Esophagus (tissue), 2 donors: ENCODE measurements at regions not wholly inside any gene's neighbourhood (a gene's known extent, or its start where the extent isn't known, plus 50 kb on each side); places are given as distances from the start of the nearest gene placed in this dataset.
"Not testable (repeated sequence)": the region's sequence is repeated elsewhere in the genome, so short reads cannot be mapped to it uniquely, and the experiment has no call there.

Experiments used
- H3K27ac ChIP-seq, 2 donors: one replicate each; pipeline ENCODE4 v1.5.1; 2013; ENCODE audit warnings: low read depth in 2 of 2, mild to moderate bottlenecking in 2 of 2, inconsistent platforms in 1 of 2, low read length in 1 of 2, moderate library complexity in 1 of 2
- H3K27me3 ChIP-seq, 2 donors: one replicate each; pipeline ENCODE4 v1.6.1; 2013; ENCODE audit warnings: low read length in 2 of 2, control low read depth in 1 of 2, mild to moderate bottlenecking in 1 of 2; ENCODE audit not compliant: insufficient read depth in 2 of 2, control insufficient read depth in 1 of 2
- H3K36me3 ChIP-seq, 2 donors: one replicate each; pipeline ENCODE4 v1.6.1; 2013; ENCODE audit warnings: low read length in 1 of 2; ENCODE audit not compliant: control insufficient read depth in 2 of 2, insufficient read depth in 2 of 2
- H3K4me1 ChIP-seq, 2 donors: one replicate each; pipeline ENCODE4 v1.6.1; 2013; ENCODE audit warnings: low read length in 1 of 2; ENCODE audit not compliant: control insufficient read depth in 2 of 2, insufficient read depth in 2 of 2
- H3K4me3 ChIP-seq, 2 donors: one replicate each; pipeline ENCODE4 v1.5.1; 2013; ENCODE audit warnings: low read length in 2 of 2, mild to moderate bottlenecking in 2 of 2, low read depth in 1 of 2, moderate library complexity in 1 of 2
- H3K9me3 ChIP-seq, 2 donors: one replicate each; pipeline ENCODE4 v1.6.1; 2013; ENCODE audit warnings: mild to moderate bottlenecking in 2 of 2, low read depth in 1 of 2, low read length in 1 of 2, moderate library complexity in 1 of 2; ENCODE audit not compliant: control insufficient read depth in 2 of 2, insufficient read depth in 1 of 2
- WGBS, 2 donors: extraction: QIAGEN DNeasy Blood & Tissue Kit; methylation state at CpG; one replicate each; pipeline ENCODE4 v1.1.7; 2013; 5-methylcytosine and 5-hydroxymethylcytosine counted together
- donor health status: healthy with polysubstance abuse.
- donor health status: Bipolar disorder and iron deficiency.

GRCh38 chr3:153980252-153980590 is 141.0 kb upstream of the ARHGEF26 start:
- no peaks in the 10 kb centered on the region for H3K27me3 ChIP-seq
- WGBS, 2 donors, result 63 to 73% methylated on average over 4 of the region's 4 CpGs
- H3K4me1 ChIP-seq, result peaks cover 1 to 3% of the 10 kb centered on the region in 2 donors
- H3K9me3 ChIP-seq, result no peaks in the 10 kb centered on the region
- H3K36me3 ChIP-seq, result no peaks in the 10 kb centered on the region
- H3K4me3 ChIP-seq, result peak overlapping the region; percentile 50 to 60
- H3K27ac ChIP-seq, result peak overlapping the region; percentile 90 to 94

DNA sequence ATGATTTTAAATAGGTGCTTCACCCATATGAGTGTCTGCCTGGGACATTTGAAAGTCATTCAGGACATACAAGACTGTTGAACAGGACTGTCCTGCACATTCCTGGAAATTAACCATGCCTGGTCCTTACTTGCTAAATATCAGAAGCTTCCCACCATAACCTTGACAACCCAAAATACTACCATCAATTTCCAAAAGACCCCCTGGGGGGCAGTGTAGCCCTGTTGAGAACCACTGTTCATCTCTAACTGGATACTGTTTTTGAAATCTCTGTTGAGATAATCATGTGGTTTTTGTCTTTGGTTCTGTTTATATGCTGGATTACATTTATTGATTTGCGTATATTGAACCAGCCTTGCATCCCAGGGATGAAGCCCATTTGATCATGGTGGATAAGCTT is 123.8 kb upstream of the ARHGEF26 start:
- WGBS, 2 donors, result 94 to 100% methylated on average over 1 of the region's 1 CpG

DNA sequence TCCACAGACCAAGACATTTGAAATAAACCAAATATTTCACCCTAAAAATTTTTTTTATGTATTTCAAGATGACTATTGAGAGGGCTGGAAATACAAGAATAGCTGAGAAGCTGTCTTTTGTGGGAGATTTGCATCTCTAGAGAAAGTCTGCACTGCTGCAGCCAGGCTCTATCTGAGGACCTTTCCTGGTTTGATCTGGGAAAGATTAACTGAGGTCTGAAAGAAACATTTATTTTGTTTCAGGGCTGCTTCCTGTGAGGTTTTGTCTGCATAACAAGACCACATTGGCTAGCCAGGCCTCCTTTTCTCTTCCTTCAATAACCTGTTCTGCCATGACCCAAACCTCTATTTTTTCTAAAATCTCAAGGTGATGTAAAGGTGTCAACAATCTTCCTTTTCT is 117.5 kb upstream of the ARHGEF26 start:
- H3K36me3 ChIP-seq, result no peaks in the 10 kb centered on the region
- H3K27ac ChIP-seq, result no peak overlapping the region
- no peaks in the 10 kb centered on the region for H3K9me3 ChIP-seq
- no peak overlapping the region for H3K4me3 ChIP-seq
- no peaks in the 10 kb centered on the region for H3K4me1 ChIP-seq
- H3K27me3 ChIP-seq, result no peaks in the 10 kb centered on the region

More for the DNA sequence above, 123.8 kb upstream of the ARHGEF26 start:
- H3K4me1 ChIP-seq, H3K4me3 ChIP-seq, H3K9me3 ChIP-seq, H3K36me3 ChIP-seq, H3K27me3 ChIP-seq, H3K27ac ChIP-seq: not testable (repeated sequence)

DNA sequence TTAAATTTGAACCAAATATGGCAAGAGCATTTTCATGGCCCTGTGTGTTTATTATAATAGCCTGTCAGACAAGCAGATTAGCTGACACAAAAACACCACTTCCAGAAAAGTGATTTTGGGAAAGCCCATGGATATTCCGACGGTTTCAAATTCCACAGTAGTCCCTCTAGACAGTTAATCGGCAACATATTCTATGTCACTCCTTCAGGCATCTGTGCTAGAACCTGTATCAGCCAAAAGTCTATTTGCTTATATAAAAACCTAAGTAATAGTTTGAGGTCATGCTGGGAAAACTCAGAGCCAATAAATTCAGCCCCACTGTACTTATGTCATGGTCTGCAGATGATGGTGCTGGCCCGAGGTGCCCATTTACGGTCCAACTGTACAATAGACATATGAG is 110.2 kb upstream of the ARHGEF26 start:
- Histone ChIP-seq H3K36me3 (no peaks in the 10 kb centered on the region), H3K9me3 (no peaks in the 10 kb centered on the region), H3K27me3 (no peaks in the 10 kb centered on the region), H3K27ac (no peak overlapping the region), H3K4me1 (no peaks in the 10 kb centered on the region), H3K4me3 (no peak overlapping the region)
- 82 to 85% methylated on average over 5 of the region's 5 CpGs for WGBS, 2 donors

DNA sequence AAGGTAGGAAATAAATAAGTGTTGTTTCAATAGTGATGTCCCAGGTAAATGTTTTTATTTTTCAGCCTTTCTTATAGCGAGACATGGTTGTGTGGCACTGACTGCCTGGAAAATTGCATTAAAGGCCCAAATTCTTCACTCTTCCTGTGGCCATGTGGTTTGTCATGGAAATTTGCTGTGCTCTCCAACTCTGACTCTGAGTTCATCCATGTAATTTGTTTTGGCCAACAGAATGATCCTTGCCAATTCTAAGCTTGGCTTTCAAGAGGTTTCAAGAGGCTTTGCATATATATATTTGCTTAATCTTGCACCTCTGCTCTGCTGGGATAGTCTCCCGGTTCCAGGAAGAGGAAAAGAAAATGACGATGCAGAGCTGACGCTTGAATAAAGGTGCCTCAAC is 107.5 kb upstream of the ARHGEF26 start:
- no peak overlapping the region for H3K4me3 ChIP-seq
- 64 to 70% methylated on average over 4 of the region's 4 CpGs for WGBS, 2 donors
- H3K27me3 ChIP-seq, result no peaks in the 10 kb centered on the region
- H3K36me3 ChIP-seq, result no peaks in the 10 kb centered on the region
- no peaks in the 10 kb centered on the region for H3K4me1 ChIP-seq
- H3K9me3 ChIP-seq, result no peaks in the 10 kb centered on the region
- H3K27ac ChIP-seq, result no peak overlapping the region

DNA sequence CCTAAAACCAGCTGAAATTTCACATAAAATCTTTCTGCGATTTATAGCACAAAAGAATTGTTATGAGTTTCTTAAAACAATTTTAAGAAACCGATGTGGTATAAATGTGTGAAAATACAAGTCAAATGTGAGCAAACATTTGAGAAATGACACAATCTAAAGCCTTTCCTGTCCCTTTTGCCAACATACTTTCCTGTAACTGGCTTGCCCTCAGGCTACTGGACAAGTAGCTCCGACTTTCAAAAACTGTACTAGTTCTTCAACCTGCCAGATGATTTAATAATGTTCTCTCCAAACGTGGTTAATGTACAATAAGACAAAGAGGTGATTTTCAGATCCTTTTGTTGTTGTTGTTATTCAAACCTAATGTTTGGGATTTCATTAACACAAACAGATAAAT is 105.9 kb upstream of the ARHGEF26 start:
- Histone ChIP-seq H3K4me1 (no peaks in the 10 kb centered on the region), H3K9me3 (no peaks in the 10 kb centered on the region), H3K4me3 (no peak overlapping the region), H3K27ac (no peak overlapping the region), H3K27me3 (no peaks in the 10 kb centered on the region), H3K36me3 (no peaks in the 10 kb centered on the region)
- WGBS, 2 donors, result 50 to 55% methylated on average over 4 of the region's 4 CpGs

GRCh38 chr3:154018100-154018696 is 103.0 kb upstream of the ARHGEF26 start:
- Histone ChIP-seq H3K4me1 (no peaks in the 10 kb centered on the region), H3K4me3 (no peak overlapping the region), H3K27ac (no peak overlapping the region), H3K36me3 (no peaks in the 10 kb centered on the region), H3K9me3 (no peaks in the 10 kb centered on the region), H3K27me3 (no peaks in the 10 kb centered on the region)
- 49 to 76% methylated on average over 3 of the region's 3 CpGs for WGBS, 2 donors

DNA sequence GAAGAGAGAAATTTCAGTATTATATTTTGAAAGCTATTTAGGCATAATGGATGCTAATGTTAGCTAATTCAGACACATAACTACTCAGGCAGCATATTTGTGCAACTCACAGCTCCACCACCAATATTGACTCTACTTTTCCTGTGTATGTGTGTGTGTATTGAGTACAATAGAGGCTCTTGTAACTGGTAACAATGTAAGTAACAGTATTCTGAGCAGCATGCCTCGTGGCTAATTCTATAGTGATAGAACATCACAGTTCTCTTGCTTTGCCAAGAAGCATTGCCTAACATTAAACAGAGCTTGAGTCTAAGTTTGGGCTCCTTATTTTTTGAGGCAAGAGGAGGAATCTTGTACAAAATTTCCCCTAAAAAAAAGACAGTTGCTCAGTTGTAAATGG is 98.6 kb upstream of the ARHGEF26 start:
- Histone ChIP-seq H3K27ac (no peak overlapping the region), H3K9me3 (no peaks in the 10 kb centered on the region), H3K4me3 (no peak overlapping the region), H3K4me1 (no peaks in the 10 kb centered on the region), H3K27me3 (no peaks in the 10 kb centered on the region), H3K36me3 (no peaks in the 10 kb centered on the region)
- 21 to 28% methylated on average over 1 of the region's 1 CpG for WGBS, 2 donors

DNA sequence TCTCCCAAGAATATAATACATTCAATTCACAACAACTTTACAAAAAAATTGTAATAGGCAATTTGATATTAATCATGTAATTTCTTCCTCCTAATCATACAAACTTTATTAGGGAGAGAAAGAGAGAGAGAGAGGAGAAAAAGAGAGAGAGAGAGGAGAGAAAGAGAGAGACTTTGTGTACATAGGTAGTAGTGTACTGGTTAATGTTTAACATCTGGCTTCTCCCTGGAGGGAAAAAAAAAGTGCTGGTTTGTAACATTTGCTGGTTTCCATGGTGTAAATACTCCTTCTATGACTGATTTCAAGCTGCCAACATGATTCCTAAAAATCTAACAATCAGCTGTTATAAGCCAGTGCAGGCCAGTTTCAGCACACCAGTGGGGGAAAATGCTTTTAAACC is 98.0 kb upstream of the ARHGEF26 start:
- Histone ChIP-seq H3K4me3 (no peak overlapping the region), H3K9me3 (no peaks in the 10 kb centered on the region), H3K4me1 (no peaks in the 10 kb centered on the region), H3K36me3 (no peaks in the 10 kb centered on the region), H3K27me3 (no peaks in the 10 kb centered on the region), H3K27ac (no peak overlapping the region)

- H3K36me3 ChIP-seq, result no peaks in the 10 kb centered on the region
- H3K4me1 ChIP-seq, result no peaks in the 10 kb centered on the region
- no peak overlapping the region for H3K4me3 ChIP-seq
- no peaks in the 10 kb centered on the region for H3K9me3 ChIP-seq
- H3K27ac ChIP-seq, result no peak overlapping the region
- no peaks in the 10 kb centered on the region for H3K27me3 ChIP-seq
- WGBS, 2 donors, result 79 to 80% methylated on average over 2 of the region's 2 CpGs
These were observed 96.2 kb upstream of the ARHGEF26 start for GRCh38 chr3:154025007-154025406.
